GM23248 (cell line): ENCODE measurements at regions not wholly inside any gene's neighbourhood (a gene's known extent, or its start where the extent isn't known, plus 50 kb on each side); places are given as distances from the start of the nearest gene placed in this dataset.

Source experiments
- DNase-seq: peaks from one replicate; pipeline ENCODE4 v3.0.0-alpha.2; 2015
- H2AFZ ChIP-seq: fragments of 200-600 bp; sonication (generic); 2 replicates; pipeline ENCODE4 v1.6.1; 2016; ENCODE audit warnings: antibody characterized with exemption
- H3F3A ChIP-seq: fragments of 200-600 bp; sonication (generic); 2 replicates; pipeline ENCODE4 v1.6.1; 2016; ENCODE audit warnings: mild to moderate bottlenecking, antibody characterized with exemption, mixed run types; ENCODE audit not compliant: insufficient read depth
- H3K27ac ChIP-seq: fragments of 200-600 bp; sonication (generic); 2 replicates; pipeline ENCODE4 v1.5.1; 2016; ENCODE audit warnings: mild to moderate bottlenecking
- H3K27me3 ChIP-seq: fragments of 200-600 bp; sonication (generic); replicated peaks from 2 replicates; pipeline ENCODE4 v1.6.1; 2016; ENCODE audit warnings: mild to moderate bottlenecking; ENCODE audit not compliant: insufficient read depth
- H3K36me3 ChIP-seq: fragments of 200-600 bp; sonication (generic); 2 replicates; pipeline ENCODE4 v1.6.1; 2016; ENCODE audit warnings: low read depth, mild to moderate bottlenecking
- H3K4me1 ChIP-seq: fragments of 200-600 bp; sonication (generic); 2 replicates; pipeline ENCODE4 v1.6.1; 2016; ENCODE audit warnings: mild to moderate bottlenecking; ENCODE audit not compliant: insufficient read depth
- H3K4me2 ChIP-seq: fragments of 200-600 bp; sonication (generic); one replicate; pipeline ENCODE4 v1.6.1; 2016; ENCODE audit warnings: mild to moderate bottlenecking; ENCODE audit not compliant: unreplicated experiment
- H3K4me3 ChIP-seq: fragments of 200-600 bp; sonication (generic); 2 replicates; pipeline ENCODE4 v1.5.1; 2016; ENCODE audit warnings: mild to moderate bottlenecking
- H3K79me2 ChIP-seq: fragments of 200-600 bp; sonication (generic); 2 replicates; pipeline ENCODE4 v1.6.1; 2016; ENCODE audit warnings: mild to moderate bottlenecking; ENCODE audit not compliant: insufficient read depth
- H3K9ac ChIP-seq: fragments of 200-600 bp; sonication (generic); 2 replicates; pipeline ENCODE4 v1.6.1; 2016; ENCODE audit warnings: mild to moderate bottlenecking
- H3K9me2 ChIP-seq: fragments of 200-600 bp; sonication (generic); 2 replicates; pipeline ENCODE4 v1.6.1; 2016; ENCODE audit warnings: mixed run types, mild to moderate bottlenecking, moderate library complexity; ENCODE audit not compliant: insufficient read depth
- H3K9me3 ChIP-seq: fragments of 200-600 bp; sonication (generic); one replicate; pipeline ENCODE4 v1.6.1; 2017; ENCODE audit warnings: low read depth
- H4K20me1 ChIP-seq: fragments of 200-600 bp; sonication (generic); 2 replicates; pipeline ENCODE4 v1.6.0; 2016; ENCODE audit not compliant: insufficient read depth
- EZH2 ChIP-seq: fragments of 200-600 bp; sonication (generic); IDR thresholded peaks from 2 replicates; pipeline ENCODE4 v1.6.1; 2018; ENCODE audit warnings: antibody characterized with exemption, mild to moderate bottlenecking; ENCODE audit not compliant: insufficient read depth, poor library complexity, severe bottlenecking
- EZH2phosphoT487 ChIP-seq: fragments of 200-600 bp; sonication (generic); IDR thresholded peaks from 2 replicates; pipeline ENCODE4 v1.6.1; 2018; ENCODE audit warnings: antibody characterized with exemption, moderate library complexity, mild to moderate bottlenecking, low read depth; ENCODE audit not compliant: insufficient read depth
- WGBS, 2 experiments: methylation state at CpG; one replicate each; pipeline ENCODE4 v1.1.6; 2015 to 2017; ENCODE audit warnings: low lambda C conversion rate in 2 of 2, low coverage in 1 of 2; ENCODE audit errors: missing lambda C conversion rate in 2 of 2; 5-methylcytosine and 5-hydroxymethylcytosine counted together
- in situ Hi-C: fragments of 300-500 bp; cut with MboI; formaldehyde crosslinking; loops from 2 replicates; pipeline ENCODE4 v1.15.0; 2020

- no peaks in the 10 kb centered on the region for H3K36me3 ChIP-seq
- no peaks in the 10 kb centered on the region for H3F3A ChIP-seq
- 61 to 63% methylated on average over 6 of the region's 6 CpGs for WGBS, 2 experiments
- H3K9me2 ChIP-seq: no peaks in the 10 kb centered on the region
- H2AFZ ChIP-seq: no peak overlapping the region
- H3K27ac ChIP-seq: no peak overlapping the region
- no peak overlapping the region for H3K4me3 ChIP-seq
- no peaks in the 10 kb centered on the region for H4K20me1 ChIP-seq
- in situ Hi-C loops: no loop called here
- no peaks in the 10 kb centered on the region for H3K9me3 ChIP-seq
- TF ChIP-seq EZH2phosphoT487 (no peak), EZH2 (no peak)
- no peak overlapping the region for H3K9ac ChIP-seq
- peaks cover 4% of the 10 kb centered on the region; the same call in 1 of the 2 replicates for H3K27me3 ChIP-seq
- no peaks in the 10 kb centered on the region for H3K79me2 ChIP-seq
- DNase-seq: no peak
- no peak overlapping the region for H3K4me2 ChIP-seq
- H3K4me1 ChIP-seq: no peaks in the 10 kb centered on the region
These were observed 257.1 kb downstream of the ACKR3 start for GRCh38 chr2:236826606-236827156.

DNA sequence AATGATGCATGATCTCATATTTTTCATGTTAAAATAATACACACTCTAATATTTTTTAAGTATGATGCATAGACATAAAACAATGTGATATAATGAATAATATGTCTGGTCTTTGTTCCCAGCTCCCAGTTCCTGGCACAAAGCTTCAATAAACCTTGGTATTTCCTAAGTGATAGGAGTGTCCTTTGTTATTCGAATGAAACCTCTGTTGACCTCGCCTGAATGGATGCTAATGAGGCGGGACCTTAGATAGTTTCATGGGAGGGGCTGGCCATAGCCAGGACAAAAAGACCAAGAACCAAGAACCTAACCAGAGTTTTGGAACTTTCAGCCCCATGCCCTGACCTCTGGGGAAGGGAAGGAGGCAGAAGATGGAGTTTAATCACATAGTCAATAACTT is 257.7 kb upstream of the COPS8 start:
- H2AFZ ChIP-seq: no peak overlapping the region
- H4K20me1 ChIP-seq: no peaks in the 10 kb centered on the region
- H3K36me3 ChIP-seq: no peaks in the 10 kb centered on the region
- no peak overlapping the region for H3K4me3 ChIP-seq
- WGBS, 2 experiments: 67 to 68% methylated on average over 3 of the region's 3 CpGs
- no peaks in the 10 kb centered on the region for H3K9me3 ChIP-seq
- H3K4me2 ChIP-seq: no peak overlapping the region
- no peaks in the 10 kb centered on the region for H3K79me2 ChIP-seq
- in situ Hi-C loops: no loop called here
- H3K27ac ChIP-seq: no peak overlapping the region
- H3K9ac ChIP-seq: no peak overlapping the region
- no peak for DNase-seq
- no peaks in the 10 kb centered on the region for H3K4me1 ChIP-seq
- no peaks in the 10 kb centered on the region for H3F3A ChIP-seq
- TF ChIP-seq EZH2 (no peak), EZH2phosphoT487 (no peak)
- H3K27me3 ChIP-seq: peaks cover 4% of the 10 kb centered on the region
- H3K9me2 ChIP-seq: no peaks in the 10 kb centered on the region

DNA sequence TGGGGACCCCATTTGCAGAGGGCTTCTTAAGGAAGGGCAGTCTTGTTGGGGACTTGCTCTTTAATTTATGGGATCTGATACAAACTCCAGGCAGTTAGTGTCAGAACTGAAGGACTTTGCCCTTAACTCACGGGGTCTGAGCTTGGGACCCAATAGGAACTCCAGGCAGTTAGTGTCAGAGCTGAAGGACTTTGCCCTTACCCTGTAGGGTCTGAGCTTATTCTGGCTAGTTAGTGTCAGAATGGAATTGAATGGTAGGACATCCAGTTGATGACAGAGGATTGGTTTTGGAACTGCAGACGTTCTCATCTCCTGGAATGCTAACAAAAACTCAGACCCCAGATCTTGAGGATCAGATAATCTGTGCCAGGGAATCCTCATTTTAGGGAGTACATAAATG is 256.9 kb upstream of the COPS8 start:
- H2AFZ ChIP-seq: no peak overlapping the region
- in situ Hi-C loops: no loop called here
- no peak overlapping the region for H3K4me2 ChIP-seq
- H3K27me3 ChIP-seq: peaks cover 7% of the 10 kb centered on the region
- no peaks in the 10 kb centered on the region for H3K9me3 ChIP-seq
- H4K20me1 ChIP-seq: no peaks in the 10 kb centered on the region
- no peak overlapping the region for H3K27ac ChIP-seq
- no peaks in the 10 kb centered on the region for H3K4me1 ChIP-seq
- no peaks in the 10 kb centered on the region for H3K9me2 ChIP-seq
- H3K79me2 ChIP-seq: no peaks in the 10 kb centered on the region
- H3K4me3 ChIP-seq: no peak overlapping the region
- H3F3A ChIP-seq: no peaks in the 10 kb centered on the region
- no peak for DNase-seq
- WGBS, 2 experiments: 80 to 81% methylated on average over 2 of the region's 2 CpGs
- TF ChIP-seq EZH2: no peak
- TF ChIP-seq EZH2phosphoT487: no peak
- H3K9ac ChIP-seq: no peak overlapping the region
- H3K36me3 ChIP-seq: no peaks in the 10 kb centered on the region

DNA sequence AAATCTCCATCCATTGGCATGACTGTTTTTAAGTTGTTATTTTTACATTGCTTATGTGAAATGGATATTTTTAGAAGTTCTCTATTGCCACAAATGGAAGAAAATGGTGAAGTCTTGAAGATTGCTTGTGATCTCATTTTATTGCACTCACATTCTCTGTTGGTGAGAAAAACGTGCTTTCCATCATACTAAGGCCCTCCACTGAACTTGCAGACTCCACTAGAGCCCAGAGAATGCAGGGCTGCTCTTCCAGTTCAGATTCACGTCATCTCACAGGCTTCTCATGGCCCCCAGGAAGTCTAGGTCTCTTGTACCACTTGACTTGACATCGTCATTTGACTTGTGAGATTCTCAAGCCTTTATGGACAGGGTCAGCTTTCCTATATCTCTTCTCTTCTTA is 254.8 kb upstream of the COPS8 start:
- Histone ChIP-seq H3K79me2 (no peaks in the 10 kb centered on the region), H3K4me3 (no peak overlapping the region), H3K9ac (no peak overlapping the region), H3K9me3 (no peaks in the 10 kb centered on the region), H3K27ac (no peak overlapping the region), H3F3A (no peaks in the 10 kb centered on the region), H3K27me3 (peaks cover 10% of the 10 kb centered on the region), H4K20me1 (no peaks in the 10 kb centered on the region), H3K4me1 (no peaks in the 10 kb centered on the region), H3K36me3 (no peaks in the 10 kb centered on the region), H3K9me2 (no peaks in the 10 kb centered on the region), H3K4me2 (no peak overlapping the region), H2AFZ (no peak overlapping the region)
- DNase-seq: no peak
- TF ChIP-seq EZH2: no peak
- 56 to 64% methylated on average over 3 of the region's 3 CpGs for WGBS, 2 experiments
- in situ Hi-C loops: no loop called here

- WGBS, 2 experiments: 78 to 81% methylated on average over 6 of the region's 6 CpGs
- no peaks in the 10 kb centered on the region for H4K20me1 ChIP-seq
- no peaks in the 10 kb centered on the region for H3K9me2 ChIP-seq
- H3K79me2 ChIP-seq: no peaks in the 10 kb centered on the region
- TF ChIP-seq EZH2: no peak
- no peak overlapping the region for H3K27ac ChIP-seq
- no peak overlapping the region for H3K4me2 ChIP-seq
- no peaks in the 10 kb centered on the region for H3F3A ChIP-seq
- H3K9ac ChIP-seq: no peak overlapping the region
- no peaks in the 10 kb centered on the region for H3K9me3 ChIP-seq
- in situ Hi-C loops: no loop called here
- no peaks in the 10 kb centered on the region for H3K36me3 ChIP-seq
- H3K27me3 ChIP-seq: peaks cover 13% of the 10 kb centered on the region
- H2AFZ ChIP-seq: no peak overlapping the region
- H3K4me1 ChIP-seq: no peaks in the 10 kb centered on the region
- H3K4me3 ChIP-seq: no peak overlapping the region
- no peak for DNase-seq
These were observed 254.0 kb upstream of the COPS8 start for GRCh38 chr2:236831698-236832097.
